GM18861 (cell line): ENCODE measurements at regions not wholly inside any gene's neighbourhood (a gene's known extent, or its start where the extent isn't known, plus 50 kb on each side); places are given as distances from the start of the nearest gene placed in this dataset.
"Not testable (repeated sequence)": the region's sequence is repeated elsewhere in the genome, so short reads cannot be mapped to it uniquely, and the experiment has no call there.

ENCODE experiments used
- ATAC-seq: cut with Tn5 transposase; IDR thresholded peaks from one replicate; pipeline ENCODE4 v1.9.1; 2021; ENCODE audit not compliant: unreplicated experiment

DNA sequence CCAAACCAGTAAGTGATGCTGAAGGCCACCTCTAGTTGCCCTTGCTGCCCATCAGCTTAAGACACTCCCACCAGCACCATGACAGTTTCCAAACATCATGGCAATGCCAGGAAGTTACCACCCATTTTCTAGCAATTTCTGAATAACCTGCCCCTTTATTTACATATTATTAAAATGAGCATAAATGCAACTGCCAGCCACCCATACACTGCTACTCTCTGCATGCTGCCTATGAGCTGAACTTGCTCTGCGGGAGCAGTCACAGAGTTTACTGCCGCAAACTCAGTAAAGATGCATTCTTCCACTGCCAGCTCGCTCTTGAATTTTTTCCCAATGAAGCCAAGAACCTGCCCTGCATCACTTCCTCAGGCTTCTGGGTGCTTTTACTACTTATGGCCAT is 212.6 kb downstream of the SH2D4B start:
- ATAC-seq: no peak

DNA sequence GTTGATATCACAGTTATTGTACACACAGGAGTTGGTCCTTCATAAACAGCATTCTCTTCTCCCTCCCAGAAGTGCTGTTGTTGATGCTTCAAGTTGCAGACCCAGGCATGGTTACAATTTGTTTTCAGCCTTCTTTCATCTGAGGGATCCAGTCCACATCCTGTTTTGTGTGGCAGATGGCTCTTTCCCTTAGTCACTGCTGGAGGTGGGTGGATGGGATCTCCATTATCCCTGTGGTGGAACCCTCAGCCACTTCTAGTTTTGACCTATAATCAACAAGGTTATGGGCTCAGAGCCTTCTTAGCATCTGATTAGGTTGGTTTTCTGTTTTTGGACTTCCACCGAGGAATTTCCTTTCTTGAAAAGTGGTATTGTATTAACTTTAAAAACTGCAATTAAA is 214.2 kb downstream of the SH2D4B start:
- no peak for ATAC-seq

- no peak for ATAC-seq
Measured at GRCh38 chr10:80753612-80754011, 215.9 kb downstream of the SH2D4B start.

DNA sequence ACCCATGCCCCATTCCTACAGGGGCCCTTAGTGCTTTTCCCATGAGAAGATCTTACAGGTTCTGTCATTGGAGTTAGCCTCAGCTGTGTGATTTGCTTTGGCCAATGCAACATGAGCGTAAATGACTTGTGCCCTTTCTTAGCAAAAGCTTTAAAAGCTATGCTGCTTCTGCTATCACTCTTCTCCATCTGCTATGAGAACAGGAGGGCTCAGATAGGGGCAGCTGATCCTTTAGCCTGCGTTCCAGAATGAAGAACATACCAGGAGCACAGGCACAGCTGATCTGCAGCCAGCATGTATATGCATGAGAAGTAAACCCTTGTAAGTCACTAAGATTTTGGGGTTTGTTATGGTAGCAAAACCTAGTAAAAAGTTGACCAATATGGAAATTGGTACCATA is 218.2 kb downstream of the SH2D4B start:
- ATAC-seq: no peak

DNA sequence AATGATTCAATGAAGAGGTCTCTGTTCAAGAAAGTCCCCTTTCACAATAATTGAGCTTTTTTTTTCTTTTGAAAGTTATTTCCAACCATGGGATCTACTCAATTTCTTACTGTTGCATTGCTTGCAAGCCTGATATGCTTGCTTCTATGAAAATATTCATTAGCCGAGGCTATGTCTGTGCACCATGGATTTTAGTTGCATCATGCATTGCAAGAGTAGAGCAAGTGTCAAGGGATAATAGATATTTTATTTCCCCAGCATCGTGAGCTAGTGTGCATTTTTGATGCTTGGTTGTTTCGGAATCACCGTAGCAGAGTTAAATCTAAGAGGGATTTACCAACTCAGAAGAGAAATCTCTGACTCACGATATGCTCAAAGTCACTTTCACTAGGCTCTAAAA is 222.0 kb downstream of the SH2D4B start:
- ATAC-seq: no peak

- ATAC-seq: no peak
Measured at GRCh38 chr10:80760914-80761371, 223.2 kb downstream of the SH2D4B start.

- ATAC-seq: no peak
Measured at GRCh38 chr10:80767963-80768362, 230.3 kb downstream of the SH2D4B start.

DNA sequence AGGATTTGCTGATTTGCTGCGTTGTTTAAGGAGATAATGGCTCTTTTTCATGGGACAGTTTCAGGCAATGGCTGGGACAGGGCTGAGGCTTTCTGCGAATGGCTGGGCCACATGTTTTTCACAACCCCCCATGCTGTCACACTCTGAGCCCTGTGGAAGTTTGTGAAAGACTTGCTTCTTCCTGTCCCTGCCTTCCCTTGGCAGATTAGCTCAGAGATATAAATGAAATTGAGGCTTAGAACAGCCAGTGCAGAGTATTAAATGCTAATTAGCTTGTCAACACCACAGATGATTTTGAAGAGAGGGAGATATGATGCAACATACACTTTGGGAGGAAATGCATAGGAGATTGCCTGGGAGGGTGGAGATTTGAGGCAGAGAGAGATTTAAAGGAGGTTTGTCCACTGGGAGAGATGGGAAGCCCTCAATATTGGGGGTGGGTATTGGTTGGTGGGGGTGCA is 232.0 kb downstream of the SH2D4B start:
- ATAC-seq: no peak

DNA sequence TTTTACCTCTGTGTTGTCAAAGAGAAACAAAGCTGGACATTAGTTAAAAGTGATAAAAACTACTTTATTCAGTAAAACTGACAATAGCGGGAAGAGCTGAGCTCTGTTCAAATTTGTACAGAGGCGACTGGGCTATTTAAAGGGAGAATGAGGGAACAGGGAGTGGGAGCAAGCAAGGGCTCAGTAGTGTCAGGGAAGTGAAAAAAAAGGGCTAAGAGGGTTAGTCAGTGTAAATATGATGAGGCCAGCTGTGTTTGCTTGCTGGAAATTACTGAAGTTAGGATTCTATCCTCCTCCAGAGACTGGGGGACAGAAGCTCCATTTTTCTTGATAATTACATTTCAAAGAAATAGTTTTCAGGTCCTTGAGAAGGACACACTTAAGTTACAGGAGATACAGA is 232.5 kb downstream of the SH2D4B start:
- no peak for ATAC-seq

DNA sequence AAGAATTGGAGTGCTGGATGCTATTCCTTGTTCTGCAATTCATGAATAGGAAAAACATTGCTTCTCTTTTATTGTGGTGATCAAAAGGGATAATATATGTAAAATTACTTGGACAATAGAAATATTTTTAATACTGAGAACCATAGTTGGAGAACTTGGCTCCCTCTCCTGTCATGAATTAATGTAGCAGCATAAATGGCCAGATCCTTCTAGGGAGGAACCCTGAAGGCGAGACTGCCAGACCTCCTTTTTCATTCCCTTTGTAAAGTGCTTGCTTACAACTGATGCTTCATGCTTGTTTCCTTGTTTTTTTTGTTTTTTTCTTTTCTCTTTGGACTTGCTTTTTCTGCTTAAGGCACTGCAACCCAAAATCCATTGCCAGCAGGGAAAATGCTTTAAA is 233.6 kb downstream of the SH2D4B start:
- ATAC-seq: no peak

DNA sequence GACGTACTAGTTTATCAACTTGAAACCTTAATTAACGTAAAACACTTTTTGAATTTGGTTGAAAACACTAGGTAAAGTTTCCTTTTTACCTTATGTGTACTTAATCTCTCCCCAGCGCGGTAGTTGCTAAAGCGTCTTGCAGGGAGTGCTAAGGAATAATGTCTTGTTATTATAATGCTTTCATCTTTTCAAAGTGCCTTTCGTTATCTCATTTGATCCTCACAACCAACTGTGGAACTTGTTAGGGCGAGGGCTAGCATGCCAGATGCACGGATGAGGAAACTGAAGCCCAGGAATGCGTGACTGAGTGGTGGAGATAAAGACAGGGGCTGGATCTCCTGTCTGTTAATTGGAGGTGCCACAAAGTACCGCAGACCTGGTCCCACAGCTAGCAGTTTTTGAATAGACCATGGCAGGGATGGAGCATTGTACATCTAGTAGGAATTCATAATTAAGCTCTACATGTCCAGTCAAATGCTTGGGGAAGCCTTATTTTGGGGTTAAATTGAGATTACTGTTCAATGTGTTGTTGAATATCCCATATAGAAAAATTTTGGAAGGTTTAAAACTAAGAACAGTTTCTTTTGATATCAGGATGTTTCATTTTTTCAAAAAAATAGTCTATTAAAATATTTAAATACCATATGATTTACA is 234.3 kb downstream of the SH2D4B start:
- ATAC-seq: no peak

- ATAC-seq: no peak
Measured at GRCh38 chr10:80772596-80772995, 234.9 kb downstream of the SH2D4B start.

DNA sequence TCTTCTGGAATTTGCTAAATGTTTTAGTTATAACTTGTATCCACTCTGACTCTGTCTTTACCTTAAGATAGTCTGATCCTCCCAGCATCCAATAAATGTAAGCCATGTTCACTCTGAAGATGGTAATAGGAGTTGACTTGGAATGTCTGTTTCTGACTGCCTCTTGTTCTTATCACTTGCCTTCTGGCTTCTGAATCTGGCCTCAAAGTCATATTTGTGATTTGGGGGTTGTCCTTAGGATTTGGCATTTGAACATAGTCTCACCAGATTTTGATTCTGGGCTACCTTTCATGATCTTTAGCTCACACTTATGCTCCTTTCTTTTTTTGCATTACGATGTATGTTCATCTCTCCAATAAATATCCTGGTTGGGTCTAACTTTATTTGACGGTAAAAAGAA is 247.0 kb downstream of the SH2D4B start:
- no peak for ATAC-seq

DNA sequence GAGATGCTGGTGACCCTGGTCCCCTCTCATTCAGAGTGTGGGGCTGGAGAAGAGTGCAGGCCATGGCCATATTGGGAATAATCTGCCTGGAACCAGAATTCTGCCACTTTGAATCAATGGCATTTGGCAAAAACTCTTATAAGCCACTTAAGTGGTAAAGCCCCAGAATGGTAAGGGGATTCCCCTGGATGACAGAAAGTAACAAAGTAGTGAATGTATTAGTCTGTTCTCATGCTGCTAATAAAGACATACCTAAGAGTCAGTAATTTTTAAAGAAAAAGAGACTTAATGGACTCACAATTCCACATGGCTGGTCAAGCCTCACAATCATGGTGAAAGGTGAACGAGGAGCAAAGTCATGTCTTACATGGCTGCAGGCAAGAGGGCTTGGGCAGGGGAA is 248.6 kb downstream of the SH2D4B start:
- no peak for ATAC-seq

GRCh38 chr10:80787952-80788351 is 250.2 kb downstream of the SH2D4B start:
- ATAC-seq: no peak

DNA sequence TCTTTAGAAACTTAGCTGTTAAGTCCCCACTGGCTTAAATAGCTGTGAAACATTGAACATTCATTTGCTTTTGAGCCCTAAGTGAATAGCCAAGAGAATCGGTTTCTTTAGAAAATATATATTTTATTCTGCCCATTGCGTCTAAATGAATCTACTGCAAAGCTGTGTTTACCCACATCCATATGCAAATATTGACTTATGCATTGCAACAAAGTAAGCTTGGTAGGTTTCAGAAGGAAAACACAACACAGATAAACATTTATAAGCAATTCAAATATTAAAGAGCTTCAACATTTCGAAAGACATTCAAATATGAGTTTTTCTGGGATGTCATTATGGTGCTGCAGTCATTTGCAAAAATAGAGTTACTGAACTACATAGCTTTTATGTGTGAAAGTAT is 257.3 kb downstream of the SH2D4B start:
- ATAC-seq: no peak

DNA sequence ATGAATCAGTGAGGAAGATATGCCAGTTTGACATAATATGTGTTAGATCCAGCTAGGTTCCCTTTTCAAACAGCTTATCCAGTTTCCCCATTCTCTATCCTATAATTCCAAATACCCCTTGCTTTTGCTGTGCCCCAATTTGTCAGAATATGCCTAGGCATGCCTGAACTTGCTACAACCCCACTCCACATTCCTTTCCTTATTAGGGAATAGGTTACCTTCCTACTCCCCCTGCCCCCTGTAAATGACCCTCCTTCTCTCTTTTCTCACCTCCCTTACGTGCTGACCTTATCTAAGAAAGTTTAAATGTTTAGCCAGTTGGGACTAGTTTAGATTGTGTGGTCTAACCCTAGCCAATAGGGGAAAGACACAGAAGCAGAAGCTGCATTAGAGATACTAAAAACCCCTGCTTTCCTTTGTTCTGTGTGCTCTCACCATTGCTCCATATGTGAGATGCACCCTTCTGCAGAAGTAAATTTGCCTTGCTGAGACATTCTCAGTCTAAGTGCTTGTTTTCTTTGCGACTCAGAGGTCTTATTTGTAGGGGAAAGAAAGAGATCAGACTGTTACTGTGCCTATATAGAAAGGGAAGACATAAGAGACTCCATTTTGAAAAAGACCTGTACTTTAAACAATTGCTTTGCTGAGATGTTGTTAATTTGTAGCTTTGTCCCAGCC is 267.8 kb downstream of the SH2D4B start:
- ATAC-seq: no peak

DNA sequence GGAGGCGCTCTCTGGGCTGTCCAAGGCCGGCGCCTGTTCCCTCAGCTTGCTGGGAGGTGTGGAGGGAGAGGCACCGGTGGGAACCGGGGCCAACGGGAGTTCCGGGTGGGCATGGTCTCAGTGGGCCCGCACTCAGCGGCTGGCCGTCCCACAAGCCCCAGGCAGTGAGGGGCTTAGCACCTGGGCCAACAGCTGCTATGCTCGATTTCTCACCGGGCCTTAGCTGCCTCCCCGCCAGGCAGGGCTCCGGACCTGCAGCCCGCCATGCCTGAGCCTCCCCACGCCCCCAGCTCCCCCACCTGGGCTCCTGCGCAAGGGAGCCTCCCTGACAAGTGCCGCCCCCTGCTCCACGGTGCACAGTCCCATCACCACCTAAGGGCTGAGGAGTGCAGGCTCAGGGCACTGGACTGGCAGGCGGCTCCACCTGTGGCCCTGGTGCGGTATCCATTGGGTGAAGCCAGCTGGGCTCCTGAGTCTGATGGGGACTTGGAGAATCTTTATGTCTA is 276.5 kb downstream of the SH2D4B start:
- no peak for ATAC-seq

GRCh38 chr10:80829151-80829550 is 291.4 kb downstream of the SH2D4B start:
- no peak for ATAC-seq

GRCh38 chr10:80829562-80829961 is 291.9 kb downstream of the SH2D4B start:
- ATAC-seq: no peak

DNA sequence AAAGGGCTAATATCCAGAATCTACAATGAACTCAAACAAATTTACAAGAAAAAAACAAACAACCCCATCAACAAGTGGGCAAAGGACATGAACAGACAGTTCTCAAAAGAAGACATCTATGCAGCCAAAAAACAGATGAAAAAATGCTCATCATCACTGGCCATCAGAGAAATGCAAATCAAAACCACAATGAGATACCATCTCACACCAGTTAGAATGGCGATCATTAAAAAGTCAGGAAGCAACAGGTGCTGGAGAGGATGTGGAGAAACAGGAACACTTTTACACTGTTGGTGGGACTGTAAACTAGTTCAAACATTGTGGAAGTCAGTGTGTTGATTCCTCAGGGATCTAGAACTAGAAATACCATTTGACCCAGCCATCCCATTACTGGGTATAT is 295.0 kb downstream of the SH2D4B start:
- not testable (repeated sequence) for ATAC-seq

DNA sequence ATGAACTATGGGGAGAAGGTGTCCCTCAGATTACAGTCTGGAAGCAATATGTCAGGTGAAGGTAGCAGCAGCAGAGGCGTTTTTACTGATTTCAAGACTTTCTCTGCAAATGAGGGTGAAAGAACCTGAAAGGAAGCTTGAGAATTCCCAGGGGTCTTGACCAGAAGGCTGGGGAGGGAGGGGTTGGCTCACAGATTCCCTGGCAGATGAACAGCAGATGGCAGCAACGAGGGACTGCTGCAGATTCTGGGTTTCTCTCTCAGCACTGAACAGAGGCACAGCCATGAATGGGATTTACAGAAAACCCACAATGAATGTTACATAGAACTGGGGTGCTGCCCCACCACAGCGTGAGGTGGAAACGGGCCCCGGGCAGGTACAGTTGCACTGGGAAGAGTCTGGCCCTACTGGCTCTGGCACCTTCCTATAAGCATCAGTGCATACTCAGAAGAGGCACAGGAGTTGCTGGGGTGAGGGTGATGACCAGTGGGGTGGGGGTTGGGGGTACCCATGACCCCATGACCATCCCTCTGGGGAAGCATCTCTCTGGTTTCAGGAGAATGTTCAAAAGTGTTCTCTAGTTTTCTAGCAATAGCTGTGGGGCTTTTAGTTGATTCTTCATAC is 317.8 kb downstream of the SH2D4B start:
- peak; percentile 64 for ATAC-seq
